K562 (cell line): ENCODE measurements at regions not wholly inside any gene's neighbourhood (a gene's known extent, or its start where the extent isn't known, plus 50 kb on each side); places are given as distances from the start of the nearest gene placed in this dataset.

Source experiments
- ATAC-seq: fragments of 200-7000 bp; cut with Tn5 transposase; 3 replicates; pipeline ENCODE4 v1.9.1; 2020; ENCODE audit warnings: moderate library complexity
- BruUV-seq: library from RNA; stranded (reverse); fragments of 400-500 nt; replicated peaks from 2 replicates; lab custom pipeline; 2021; lab: Mats Ljungman, UMichigan
- CTCF ChIA-PET: fragments of 300-600 bp; formaldehyde crosslinking; extraction: SDS; loops from one replicate; lab custom pipeline; 2021; ENCODE audit warnings: low intra/inter-chr PET ratio; lab: Yijun Ruan, JAX
- POLR2A ChIA-PET: fragments of 300-600, 350-650 bp; sonication (Branson Sonifier 250); formaldehyde crosslinking; extraction: SDS; loops from one replicate; lab custom pipeline; 2021; ENCODE audit warnings: antibody characterized with exemption, inconsistent platforms; lab: Yijun Ruan, JAX
- DNase-seq, 4 experiments: peaks; one replicate each; pipeline versions ENCODE4 v3.0.0 to v3.0.0-alpha.2; 2011 to 2018; ENCODE audit warnings: low spot score in 3 of 4, mixed read lengths in 3 of 4; ENCODE audit errors: extremely low read depth in 1 of 4
- FAIRE-seq: peaks from 2 replicates; lab custom pipeline; 2011; peaks lifted over from hg19 to GRCh38; lab: Jason Lieb, UNC
- H2AFZ ChIP-seq: 2 replicates; pipeline ENCODE4 v1.6.0; 2011; ENCODE audit warnings: low read depth, low read length, control low read depth, inconsistent platforms
- H3K27ac ChIP-seq: fragments of 200-600 bp; 3 replicates; pipeline ENCODE4 v1.8.0; 2011; ENCODE audit warnings: low read depth, mild to moderate bottlenecking, control low read depth, inconsistent platforms, low read length, moderate library complexity, mixed read lengths; ENCODE audit errors: extremely low read depth
- H3K27me3 ChIP-seq, 2 experiments: fragments of 300-600 bp in 1 of 2; 2 replicates in 1 of 2; 3 replicates in 1 of 2; pipeline versions ENCODE4 v1.6.0 to v1.8.0; 2011; ENCODE audit warnings: inconsistent platforms in 2 of 2, low read length in 2 of 2, mild to moderate bottlenecking in 1 of 2, mixed read lengths in 1 of 2, moderate library complexity in 1 of 2; ENCODE audit not compliant: control insufficient read depth in 2 of 2, insufficient read depth in 2 of 2
- H3K36me3 ChIP-seq: fragments of 300-600 bp; 3 replicates; pipeline ENCODE4 v1.8.0; 2011; ENCODE audit warnings: mild to moderate bottlenecking, low read length, inconsistent platforms; ENCODE audit not compliant: control insufficient read depth, insufficient read depth
- H3K4me1 ChIP-seq, 2 experiments: fragments of 200-600 bp in 1 of 2; replicated peaks in 1 of 2; 2 replicates in 1 of 2; 3 replicates in 1 of 2; pipeline versions ENCODE4 v1.5.1 to v1.8.0; 2011; ENCODE audit warnings: inconsistent platforms in 2 of 2, low read length in 2 of 2, mild to moderate bottlenecking in 1 of 2, mixed read lengths in 1 of 2, moderate library complexity in 1 of 2; ENCODE audit not compliant: control insufficient read depth in 2 of 2, insufficient read depth in 2 of 2
- H3K4me2 ChIP-seq: 2 replicates; pipeline ENCODE4 v1.6.1; 2011; ENCODE audit warnings: low read length, control low read depth, inconsistent platforms, mixed read lengths; ENCODE audit not compliant: insufficient read depth
- H3K4me3 ChIP-seq: fragments of 200-600 bp; sonication (generic), shearing (Covaris generic); 2 replicates; pipeline ENCODE4 v1.5.1; 2016; ENCODE audit warnings: control low read depth, inconsistent platforms
- H3K79me2 ChIP-seq: fragments of 200-600 bp; 3 replicates; pipeline ENCODE4 v1.8.0; 2011; ENCODE audit warnings: low read length, inconsistent platforms; ENCODE audit not compliant: control insufficient read depth, insufficient read depth
- H3K9ac ChIP-seq, 2 experiments: 2 replicates each; pipeline versions ENCODE4 v1.6.0 to v1.6.1; 2011; ENCODE audit warnings: low read depth in 2 of 2, low read length in 2 of 2, control low read depth in 1 of 2, inconsistent platforms in 1 of 2, mild to moderate bottlenecking in 1 of 2, mixed read lengths in 1 of 2; ENCODE audit not compliant: insufficient read depth in 1 of 2
- H3K9me1 ChIP-seq: one replicate; pipeline ENCODE4 v1.6.0; 2011; ENCODE audit warnings: inconsistent platforms, mild to moderate bottlenecking, low read length, moderate library complexity; ENCODE audit not compliant: control insufficient read depth, insufficient read depth
- H3K9me3 ChIP-seq: replicated peaks from 2 replicates; pipeline ENCODE4 v1.5.1; 2011; ENCODE audit warnings: low read depth, low read length, inconsistent platforms; ENCODE audit not compliant: control insufficient read depth, insufficient read depth
- H4K20me1 ChIP-seq: replicated peaks from 2 replicates; pipeline ENCODE4 v1.6.1; 2011; ENCODE audit warnings: low read length, inconsistent platforms, mixed read lengths; ENCODE audit not compliant: control insufficient read depth, insufficient read depth
- CREB1 ChIP-seq, 2 experiments: sonication (generic) in 1 of 2; formaldehyde crosslinking in 1 of 2; IDR thresholded peaks; 2 replicates each; pipeline versions ENCODE4 v1.6.1 to v1.8.0; 2012 to 2022; ENCODE audit warnings: inconsistent platforms in 1 of 2, mild to moderate bottlenecking in 1 of 2, missing genetic modification reagents in 1 of 2, moderate library complexity in 1 of 2
- CTBP1 ChIP-seq: fragments of 450-650 bp; IDR thresholded peaks from 2 replicates; pipeline ENCODE4 v1.6.1; 2016; ENCODE audit warnings: borderline replicate concordance
- E2F3 ChIP-seq: fragments of 250-450 bp; sonication (Bioruptor Pico); IDR thresholded peaks from 2 replicates; pipeline ENCODE4 v1.4.0; 2020; ENCODE audit warnings: mild to moderate bottlenecking
- ILK ChIP-seq: fragments of 450-650 bp; IDR thresholded peaks from 2 replicates; pipeline ENCODE4 v1.6.1; 2016; ENCODE audit warnings: missing genetic modification characterization, low read depth, mild to moderate bottlenecking, missing compliant biosample characterization, moderate library complexity, borderline replicate concordance
- NR4A1 ChIP-seq, 2 experiments: fragments of 250-450 bp in 1 of 2; fragments of 450-650 bp in 1 of 2; sonication (Bioruptor Pico) in 1 of 2; IDR thresholded peaks; 2 replicates each; pipeline versions ENCODE4 v1.4.0 to v1.6.1; 2016 to 2020; ENCODE audit warnings: mild to moderate bottlenecking in 2 of 2, missing compliant biosample characterization in 1 of 2, missing genetic modification characterization in 1 of 2, moderate library complexity in 1 of 2
- RNF2 ChIP-seq: sonication (generic); IDR thresholded peaks from 2 replicates; pipeline ENCODE4 v1.6.1; 2016
- SMAD4 ChIP-seq: fragments of 250-450 bp; sonication (Bioruptor Pico); conservative IDR thresholded peaks from 2 replicates; pipeline ENCODE4 v1.8.0; 2021; ENCODE audit warnings: inconsistent platforms, mild to moderate bottlenecking, moderate library complexity
- TFAM ChIP-seq: fragments of 250-450 bp; sonication (Bioruptor Pico); conservative IDR thresholded peaks from 2 replicates; pipeline ENCODE4 v1.5.0; 2021; ENCODE audit warnings: mild to moderate bottlenecking, moderate library complexity
- ZNF184 ChIP-seq: sonication (generic); formaldehyde crosslinking; IDR thresholded peaks from 2 replicates; pipeline ENCODE4 v1.5.0; 2020; ENCODE audit warnings: missing genetic modification reagents
- ZNF347 ChIP-seq: fragments of 450-650 bp; formaldehyde crosslinking; IDR thresholded peaks from 2 replicates; pipeline ENCODE4 v1.4.0; 2020; ENCODE audit warnings: low read depth, mild to moderate bottlenecking, moderate library complexity
- ZNF830 ChIP-seq: fragments of 250-450 bp; sonication (Bioruptor Pico); IDR thresholded peaks from 2 replicates; pipeline ENCODE4 v1.5.0; 2021; ENCODE audit warnings: mild to moderate bottlenecking
- WGBS: fragments of 100-300 bp; shearing (Covaris generic); methylation state at CpG from one replicate; pipeline ENCODE4 v1.1.6; 2016; ENCODE audit warnings: low coverage, mixed read lengths; ENCODE audit not compliant: insufficient coverage; ENCODE audit errors: missing lambda C conversion rate; 5-methylcytosine and 5-hydroxymethylcytosine counted together
- in situ Hi-C: fragments of 300-500 bp; cut with MboI; formaldehyde crosslinking; loops from 4 replicates; pipeline ENCODE4 v1.15.0; 2018; ENCODE audit warnings: inconsistent platforms, mixed read lengths
- intact Hi-C: fragments of 100-400 bp; cut with micrococcal nuclease; formaldehyde crosslinking; loops from 2 replicates; pipeline ENCODE4 v1.14.2; 2022
- TF ChIP-seq, protein P1 (sequence below): sonication (generic); formaldehyde crosslinking; IDR thresholded peaks from 2 replicates; pipeline ENCODE4 v1.8.0; 2022; ENCODE audit warnings: mild to moderate bottlenecking, missing genetic modification reagents
- TF ChIP-seq, protein P2 (sequence below), 3 experiments: fragments of 200-800 bp in 1 of 3; fragments of 250-450 bp in 1 of 3; fragments of 450-650 bp in 1 of 3; sonication (Bioruptor Pico) in 1 of 3; sonication (Bioruptor generic) in 1 of 3; formaldehyde crosslinking in 1 of 3; IDR thresholded peaks; 2 replicates each; pipeline versions ENCODE4 v1.6.1 to v1.8.0; 2016 to 2022; ENCODE audit warnings: mild to moderate bottlenecking in 2 of 3, missing genetic modification characterization in 2 of 3, missing compliant biosample characterization in 1 of 3, moderate library complexity in 1 of 3

DNA sequence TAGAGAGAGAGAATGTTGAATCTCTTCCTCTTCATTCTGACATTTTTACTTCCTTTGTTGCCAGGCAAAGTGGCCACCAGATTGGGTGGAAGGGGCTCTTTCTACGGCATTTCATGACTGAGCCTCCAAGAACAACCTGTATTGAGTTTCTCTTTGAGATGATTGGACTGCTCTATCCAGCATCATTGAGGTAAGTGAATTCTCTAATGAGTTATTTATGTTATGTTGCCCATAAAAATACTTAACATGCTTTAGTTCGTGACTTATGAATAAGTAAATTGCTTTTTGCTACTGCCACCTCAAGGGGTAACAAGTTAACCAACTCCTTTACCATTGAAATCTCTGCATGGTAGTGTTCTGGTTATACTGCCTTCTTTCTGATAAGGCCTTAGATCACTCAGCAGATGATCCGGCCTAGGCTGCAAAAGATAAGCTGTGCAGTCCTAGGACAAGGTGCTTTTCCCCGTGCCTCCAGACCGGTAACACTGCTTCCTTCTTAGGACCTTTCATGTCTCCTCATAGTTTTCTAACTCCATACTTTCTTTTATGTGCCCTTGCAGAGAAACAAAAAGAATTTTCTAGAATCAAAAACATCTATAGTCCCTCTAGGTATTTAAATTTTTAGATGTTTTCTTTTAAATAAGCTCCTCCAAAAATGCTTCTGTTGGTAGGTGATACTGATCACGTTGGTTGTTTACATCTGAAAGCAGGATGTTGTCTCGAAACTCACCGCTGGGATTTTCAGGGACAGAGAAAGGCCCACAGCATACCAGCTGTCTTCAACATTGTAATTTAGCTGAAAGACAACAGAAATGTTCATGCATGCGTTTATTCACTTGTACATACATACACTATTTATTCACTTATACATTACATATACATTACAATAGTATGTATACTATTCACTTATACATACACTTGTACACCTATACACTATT, 157.1 kb upstream of the RBPJ start:
- ChIA-PET CTCF (interaction anchor here (0.7 kb wide), 1 partner anchor 314 kb away, joined by 3 read pairs; no protein-coding TSS in a partner anchor), POLR2A (interaction anchor here (0.8 kb wide), 1 partner anchor 65 kb away, joined by 3 read pairs; no protein-coding TSS in a partner anchor)
- H3K79me2 ChIP-seq, result no peaks in the 10 kb centered on the region
- WGBS, result under 1% methylated on average over 9 of the region's 9 CpGs
- no peak overlapping the region for H3K9ac ChIP-seq
- no TSS peak for BruUV-seq
- no peak overlapping the region for H3K4me3 ChIP-seq
- H3K36me3 ChIP-seq, result no peaks in the 10 kb centered on the region
- H3K9me3 ChIP-seq, result no peaks in the 10 kb centered on the region
- no peak overlapping the region for H2AFZ ChIP-seq
- H3K4me2 ChIP-seq, result no peak overlapping the region
- no peaks in the 10 kb centered on the region for H4K20me1 ChIP-seq
- FAIRE-seq (no peak), ATAC-seq (no peak), DNase-seq (no peak)
- no peaks in the 10 kb centered on the region for H3K27me3 ChIP-seq
- no peaks in the 10 kb centered on the region for H3K9me1 ChIP-seq
- in situ Hi-C loops (no loop called here), intact Hi-C loops (no loop called here)
- no peaks in the 10 kb centered on the region for H3K4me1 ChIP-seq
- no peak overlapping the region for H3K27ac ChIP-seq
- TF ChIP-seq NR4A1 (CRISPR knock-in tag; IDR thresholded peaks at IDR 0.05), result no peak
- TF ChIP-seq NR4A1 (tag; IDR thresholded peaks at IDR 0.05), result no peak
- TF ChIP-seq SMAD4 (CRISPR knock-in tag), result no peak
- no peak for TF ChIP-seq ZNF347 (CRISPR knock-in tag)
- no peak for TF ChIP-seq RNF2
- no peak for TF ChIP-seq ZNF184 (CRISPR knock-in tag)
- no peak for TF ChIP-seq ILK
- TF ChIP-seq, protein P1, sequence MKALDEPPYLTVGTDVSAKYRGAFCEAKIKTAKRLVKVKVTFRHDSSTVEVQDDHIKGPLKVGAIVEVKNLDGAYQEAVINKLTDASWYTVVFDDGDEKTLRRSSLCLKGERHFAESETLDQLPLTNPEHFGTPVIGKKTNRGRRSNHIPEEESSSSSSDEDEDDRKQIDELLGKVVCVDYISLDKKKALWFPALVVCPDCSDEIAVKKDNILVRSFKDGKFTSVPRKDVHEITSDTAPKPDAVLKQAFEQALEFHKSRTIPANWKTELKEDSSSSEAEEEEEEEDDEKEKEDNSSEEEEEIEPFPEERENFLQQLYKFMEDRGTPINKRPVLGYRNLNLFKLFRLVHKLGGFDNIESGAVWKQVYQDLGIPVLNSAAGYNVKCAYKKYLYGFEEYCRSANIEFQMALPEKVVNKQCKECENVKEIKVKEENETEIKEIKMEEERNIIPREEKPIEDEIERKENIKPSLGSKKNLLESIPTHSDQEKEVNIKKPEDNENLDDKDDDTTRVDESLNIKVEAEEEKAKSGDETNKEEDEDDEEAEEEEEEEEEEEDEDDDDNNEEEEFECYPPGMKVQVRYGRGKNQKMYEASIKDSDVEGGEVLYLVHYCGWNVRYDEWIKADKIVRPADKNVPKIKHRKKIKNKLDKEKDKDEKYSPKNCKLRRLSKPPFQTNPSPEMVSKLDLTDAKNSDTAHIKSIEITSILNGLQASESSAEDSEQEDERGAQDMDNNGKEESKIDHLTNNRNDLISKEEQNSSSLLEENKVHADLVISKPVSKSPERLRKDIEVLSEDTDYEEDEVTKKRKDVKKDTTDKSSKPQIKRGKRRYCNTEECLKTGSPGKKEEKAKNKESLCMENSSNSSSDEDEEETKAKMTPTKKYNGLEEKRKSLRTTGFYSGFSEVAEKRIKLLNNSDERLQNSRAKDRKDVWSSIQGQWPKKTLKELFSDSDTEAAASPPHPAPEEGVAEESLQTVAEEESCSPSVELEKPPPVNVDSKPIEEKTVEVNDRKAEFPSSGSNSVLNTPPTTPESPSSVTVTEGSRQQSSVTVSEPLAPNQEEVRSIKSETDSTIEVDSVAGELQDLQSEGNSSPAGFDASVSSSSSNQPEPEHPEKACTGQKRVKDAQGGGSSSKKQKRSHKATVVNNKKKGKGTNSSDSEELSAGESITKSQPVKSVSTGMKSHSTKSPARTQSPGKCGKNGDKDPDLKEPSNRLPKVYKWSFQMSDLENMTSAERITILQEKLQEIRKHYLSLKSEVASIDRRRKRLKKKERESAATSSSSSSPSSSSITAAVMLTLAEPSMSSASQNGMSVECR (CRISPR knock-in tag), result no peak
- TF ChIP-seq, protein P2, sequence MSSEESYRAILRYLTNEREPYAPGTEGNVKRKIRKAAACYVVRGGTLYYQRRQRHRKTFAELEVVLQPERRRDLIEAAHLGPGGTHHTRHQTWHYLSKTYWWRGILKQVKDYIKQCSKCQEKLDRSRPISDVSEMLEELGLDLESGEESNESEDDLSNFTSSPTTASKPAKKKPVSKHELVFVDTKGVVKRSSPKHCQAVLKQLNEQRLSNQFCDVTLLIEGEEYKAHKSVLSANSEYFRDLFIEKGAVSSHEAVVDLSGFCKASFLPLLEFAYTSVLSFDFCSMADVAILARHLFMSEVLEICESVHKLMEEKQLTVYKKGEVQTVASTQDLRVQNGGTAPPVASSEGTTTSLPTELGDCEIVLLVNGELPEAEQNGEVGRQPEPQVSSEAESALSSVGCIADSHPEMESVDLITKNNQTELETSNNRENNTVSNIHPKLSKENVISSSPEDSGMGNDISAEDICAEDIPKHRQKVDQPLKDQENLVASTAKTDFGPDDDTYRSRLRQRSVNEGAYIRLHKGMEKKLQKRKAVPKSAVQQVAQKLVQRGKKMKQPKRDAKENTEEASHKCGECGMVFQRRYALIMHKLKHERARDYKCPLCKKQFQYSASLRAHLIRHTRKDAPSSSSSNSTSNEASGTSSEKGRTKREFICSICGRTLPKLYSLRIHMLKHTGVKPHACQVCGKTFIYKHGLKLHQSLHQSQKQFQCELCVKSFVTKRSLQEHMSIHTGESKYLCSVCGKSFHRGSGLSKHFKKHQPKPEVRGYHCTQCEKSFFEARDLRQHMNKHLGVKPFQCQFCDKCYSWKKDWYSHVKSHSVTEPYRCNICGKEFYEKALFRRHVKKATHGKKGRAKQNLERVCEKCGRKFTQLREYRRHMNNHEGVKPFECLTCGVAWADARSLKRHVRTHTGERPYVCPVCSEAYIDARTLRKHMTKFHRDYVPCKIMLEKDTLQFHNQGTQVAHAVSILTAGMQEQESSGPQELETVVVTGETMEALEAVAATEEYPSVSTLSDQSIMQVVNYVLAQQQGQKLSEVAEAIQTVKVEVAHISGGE (CRISPR knock-in tag; IDR thresholded peaks at IDR 0.05), result no peak
- TF ChIP-seq E2F3 (CRISPR knock-in tag), result no peak
- no peak for TF ChIP-seq CTBP1
- no peak for TF ChIP-seq ZNF830 (CRISPR knock-in tag)
- no peak for TF ChIP-seq TFAM (CRISPR knock-in tag)
- no peak for TF ChIP-seq CREB1 (IDR thresholded peaks at IDR 0.05)
- no peak for TF ChIP-seq CREB1 (CRISPR knock-in tag; IDR thresholded peaks at IDR 0.05)
